NOMO-1 treated with DMSO at 0.1 percent for 48 hours (cell line): ENCODE measurements at regions not wholly inside any gene's neighbourhood (a gene's known extent, or its start where the extent isn't known, plus 50 kb on each side); places are given as distances from the start of the nearest gene placed in this dataset.

Experiments used
- DNase-seq: peaks from one replicate; lab custom pipeline; 2025; ENCODE audit not compliant: unreplicated experiment; lab: John Stamatoyannopoulos, UW

DNA sequence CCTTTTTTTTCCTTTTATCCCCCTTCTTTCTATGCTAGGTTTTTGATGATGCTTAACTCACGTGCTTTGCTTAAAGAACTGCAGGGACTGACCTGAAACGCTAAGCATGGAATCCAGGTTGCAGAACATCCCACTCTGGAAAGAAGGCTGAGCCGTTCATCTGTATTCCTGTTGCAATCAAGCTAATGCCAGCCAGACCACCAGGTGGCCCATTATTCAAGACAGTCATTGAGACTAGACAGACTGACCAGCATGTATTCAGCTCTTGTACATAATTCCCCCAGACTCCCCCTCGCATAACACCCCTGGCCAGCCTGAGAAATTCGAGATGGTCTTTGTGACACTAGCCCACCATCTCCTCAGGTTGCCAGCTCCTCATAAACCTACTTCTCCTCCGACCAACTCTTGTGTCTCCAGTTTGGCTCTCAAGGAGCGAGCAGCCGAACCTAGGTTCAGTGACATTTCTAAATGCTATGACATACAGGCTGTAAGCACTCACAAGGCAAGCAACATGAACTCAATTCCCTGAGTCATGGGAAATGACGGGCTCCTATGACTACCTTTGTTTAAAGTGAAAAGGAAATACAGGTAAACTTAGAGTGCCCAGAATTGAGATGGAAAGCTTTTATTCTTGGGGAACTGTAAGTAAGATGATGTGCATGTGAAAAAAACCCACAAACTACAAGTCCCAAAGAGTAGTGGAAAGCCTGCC lies 309.3 kb upstream of the CDYL start:
- no peak for DNase-seq

DNA sequence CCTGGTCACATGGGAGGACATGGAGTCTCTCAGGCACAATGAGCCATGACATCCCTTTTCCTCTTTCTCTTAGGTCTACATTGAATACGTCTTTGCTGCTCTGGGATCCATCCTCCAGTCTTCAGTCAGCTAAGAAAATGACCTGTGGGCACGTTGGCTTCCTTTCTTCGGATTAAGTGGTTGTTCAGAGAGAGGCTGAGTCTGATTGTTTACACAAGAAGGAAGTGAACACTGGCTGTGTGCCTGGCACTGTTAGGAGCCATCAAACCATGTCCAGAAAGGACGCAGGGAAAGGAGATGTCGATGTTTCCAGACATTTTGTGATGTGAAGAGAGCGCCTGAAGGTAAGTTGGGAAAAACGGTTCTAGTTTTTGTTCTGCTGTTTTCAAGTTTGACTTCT lies 309.9 kb upstream of the CDYL start:
- no peak for DNase-seq

DNA sequence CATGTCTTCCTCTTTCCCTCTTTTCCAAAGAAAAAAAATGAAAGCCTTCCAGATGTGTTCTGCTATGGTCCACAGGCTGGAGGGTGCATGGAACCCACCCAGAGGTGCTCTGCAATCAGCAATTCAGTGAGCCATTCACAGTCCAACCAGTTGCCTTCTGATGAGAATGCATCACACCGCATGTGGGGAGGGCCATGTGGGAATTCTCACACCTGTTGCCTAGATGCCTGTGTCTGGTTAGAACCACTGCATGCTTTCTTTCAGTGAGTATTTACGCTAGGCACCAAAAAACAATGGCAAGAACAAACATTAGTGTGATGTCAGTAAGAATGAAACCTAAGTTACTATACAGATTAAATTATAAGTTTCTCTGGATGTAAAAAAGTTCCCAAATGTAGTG lies 311.6 kb upstream of the CDYL start:
- no peak for DNase-seq

DNA sequence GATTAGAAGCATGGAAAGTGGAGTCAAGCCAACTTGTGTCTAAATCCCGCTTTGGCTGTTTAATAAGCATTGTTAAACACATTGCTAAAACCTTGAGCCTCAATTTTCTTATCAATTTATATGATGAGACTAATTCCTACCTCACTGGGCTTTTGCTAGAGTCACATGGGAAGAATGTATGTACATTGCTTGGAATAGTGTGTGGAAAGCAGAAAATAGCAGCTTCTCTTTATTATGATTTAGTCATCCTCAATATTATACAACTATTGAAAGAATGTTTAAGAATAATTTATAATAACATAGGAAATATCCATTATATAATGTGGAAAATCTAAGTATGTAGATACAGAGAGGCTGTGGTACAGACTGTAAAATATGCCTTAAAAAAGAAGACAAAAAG lies 313.0 kb upstream of the CDYL start:
- no peak for DNase-seq

DNA sequence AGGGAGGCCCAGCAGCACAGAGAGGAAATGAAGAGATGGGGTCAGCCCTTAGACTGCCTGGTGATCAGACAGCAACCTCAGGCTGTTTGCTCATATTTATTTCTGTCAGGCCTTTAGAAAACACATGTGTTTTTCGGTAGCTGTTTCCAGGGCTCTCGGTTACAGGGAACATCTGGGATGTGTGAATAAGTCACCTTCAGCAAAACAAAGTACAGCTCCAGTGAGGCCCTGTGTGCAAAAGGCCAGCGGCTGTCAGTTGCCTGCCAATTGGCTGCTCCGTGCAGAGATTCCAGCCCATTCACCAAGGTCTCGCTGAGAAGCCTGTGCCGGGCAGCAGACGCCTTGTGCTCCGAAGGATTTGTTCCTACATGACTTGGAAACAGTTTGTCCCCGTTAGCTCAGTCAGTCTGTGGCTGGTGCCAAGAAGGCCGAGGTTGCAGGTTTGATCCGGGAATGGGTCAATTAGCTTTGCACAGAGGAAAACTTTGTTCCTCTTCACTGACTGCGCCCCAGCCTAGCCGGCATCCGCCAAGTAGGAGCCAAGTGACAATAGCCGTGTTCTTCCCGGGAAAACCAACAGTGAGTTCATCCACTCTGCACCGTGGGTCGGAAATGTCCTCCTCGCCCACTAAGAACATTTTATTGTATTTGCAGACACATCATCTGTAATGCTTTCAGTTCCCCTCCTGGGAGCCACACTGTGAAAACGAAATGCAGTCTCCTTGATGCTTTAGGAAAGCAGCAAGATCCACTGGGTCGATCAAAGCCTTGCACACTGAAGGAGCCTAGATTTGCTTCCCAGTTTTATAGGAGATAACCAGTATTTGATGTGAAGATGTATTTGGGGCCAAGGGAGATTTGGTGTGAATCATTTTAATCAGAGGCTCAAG lies 315.4 kb upstream of the CDYL start:
- no peak for DNase-seq

DNA sequence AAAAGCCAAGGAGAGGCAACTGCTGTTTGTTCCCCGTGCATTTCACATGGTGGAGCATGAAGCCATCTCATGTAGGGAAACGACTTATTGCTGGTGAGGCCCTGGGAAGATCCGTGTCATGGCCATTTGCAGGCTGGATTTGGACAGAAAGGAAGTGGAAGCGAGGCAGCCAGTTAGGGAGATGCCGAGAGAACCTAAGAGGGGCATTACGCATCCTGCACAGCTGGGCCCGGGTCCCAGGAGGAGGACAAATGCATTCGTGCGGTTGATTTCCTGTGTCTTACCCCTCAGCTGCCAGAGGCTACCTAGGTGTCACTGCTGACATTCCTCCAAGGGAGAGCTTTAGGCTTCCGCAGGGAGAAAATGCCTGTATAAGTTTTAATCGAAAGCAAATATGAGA lies 316.2 kb upstream of the CDYL start:
- no peak for DNase-seq

DNA sequence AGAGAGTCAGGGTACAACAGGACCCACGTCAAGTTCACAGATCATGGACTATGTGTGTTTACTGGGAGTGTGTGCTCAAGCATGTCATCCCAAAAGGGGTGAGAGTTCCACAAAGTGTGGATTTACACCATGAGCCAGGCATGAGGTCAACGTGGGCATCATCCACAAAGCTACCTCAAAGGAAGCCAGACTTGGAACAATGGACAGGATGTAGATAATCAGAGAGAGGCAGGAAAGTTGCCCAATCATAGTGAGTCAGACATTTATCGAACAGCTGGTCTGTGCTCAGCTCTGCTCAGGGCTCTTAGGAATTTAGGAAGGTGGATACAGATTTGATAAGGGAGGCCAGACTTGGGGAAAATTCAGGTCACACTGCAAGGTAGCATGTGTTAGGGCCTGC lies 317.2 kb upstream of the CDYL start:
- peak; percentile 36 for DNase-seq

DNA sequence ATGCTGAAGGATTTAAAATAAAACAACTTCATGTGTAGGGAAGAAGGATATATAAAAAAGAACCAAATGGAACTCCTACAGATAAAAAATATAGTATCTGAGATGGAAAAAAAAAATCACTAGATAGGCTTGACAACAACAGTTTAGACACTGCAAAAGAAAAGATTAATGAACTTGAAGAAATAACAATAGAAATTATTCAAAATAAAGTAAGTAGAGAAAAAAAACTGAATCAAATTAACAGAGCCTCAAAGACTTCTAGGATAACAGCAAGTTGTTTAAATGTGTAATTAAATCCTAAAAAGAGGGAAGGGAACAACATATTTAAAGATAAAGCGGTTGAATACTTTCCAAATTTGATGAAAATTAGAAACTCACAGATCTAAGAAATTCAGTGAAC lies 316.3 kb upstream of the ECI2 start:
- no peak for DNase-seq

DNA sequence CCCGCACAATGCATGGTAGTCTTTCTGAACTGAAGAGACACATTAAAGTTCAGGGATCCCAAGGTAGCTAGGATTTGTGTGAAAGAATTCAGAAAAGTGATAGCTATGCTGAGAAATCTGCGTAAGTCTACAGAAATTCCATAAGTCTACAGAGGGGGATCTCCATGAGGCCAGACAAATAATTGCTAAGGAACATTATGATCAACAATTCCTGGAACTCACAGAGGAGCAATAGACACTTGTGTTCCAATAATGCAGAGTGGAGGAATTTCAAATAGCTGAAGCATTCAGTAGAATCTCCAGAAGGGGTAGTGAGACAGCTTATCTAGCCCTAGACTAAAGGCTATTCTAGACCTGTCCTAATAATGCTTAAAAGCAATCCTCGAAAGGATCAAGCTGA lies 315.7 kb upstream of the ECI2 start:
- DNase-seq: no peak

DNA sequence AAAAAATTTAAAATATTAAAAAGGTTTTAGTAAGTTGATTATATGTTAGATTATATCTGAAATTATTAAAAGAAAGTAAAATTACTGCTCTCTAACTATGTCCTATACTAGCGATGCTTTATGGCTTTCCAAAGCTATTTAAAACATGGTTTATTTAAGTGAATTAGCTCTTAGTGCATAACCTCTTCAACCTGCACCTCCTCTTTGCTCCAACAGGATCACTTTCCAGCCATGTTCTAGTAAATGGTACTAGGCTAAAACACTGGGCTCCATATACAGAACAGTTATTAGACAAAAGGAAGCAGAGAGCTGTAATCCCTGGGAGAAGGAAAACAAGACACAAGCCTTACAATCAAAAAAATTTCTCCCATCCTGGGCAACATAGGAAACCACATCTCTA lies 314.9 kb upstream of the ECI2 start:
- no peak for DNase-seq

DNA sequence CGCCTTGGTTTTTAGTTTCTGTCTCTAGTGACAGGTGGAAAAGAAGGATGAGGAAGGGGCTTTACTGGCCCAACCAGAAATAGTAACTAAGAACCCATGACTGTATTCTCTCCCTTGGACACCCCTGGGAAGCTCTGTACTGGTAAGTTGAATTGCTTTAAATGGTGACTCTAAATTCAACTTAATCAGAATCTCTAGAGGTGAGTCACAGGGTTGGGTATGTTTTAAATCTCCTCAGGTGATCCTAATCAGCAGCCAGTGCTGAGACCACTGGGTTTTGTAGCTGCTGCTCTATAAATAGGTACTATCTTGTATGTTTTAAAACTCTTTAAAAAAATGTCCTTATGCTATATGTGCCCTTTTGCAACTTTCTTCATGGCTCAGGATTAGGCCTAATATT lies 314.0 kb upstream of the ECI2 start:
- DNase-seq: no peak

DNA sequence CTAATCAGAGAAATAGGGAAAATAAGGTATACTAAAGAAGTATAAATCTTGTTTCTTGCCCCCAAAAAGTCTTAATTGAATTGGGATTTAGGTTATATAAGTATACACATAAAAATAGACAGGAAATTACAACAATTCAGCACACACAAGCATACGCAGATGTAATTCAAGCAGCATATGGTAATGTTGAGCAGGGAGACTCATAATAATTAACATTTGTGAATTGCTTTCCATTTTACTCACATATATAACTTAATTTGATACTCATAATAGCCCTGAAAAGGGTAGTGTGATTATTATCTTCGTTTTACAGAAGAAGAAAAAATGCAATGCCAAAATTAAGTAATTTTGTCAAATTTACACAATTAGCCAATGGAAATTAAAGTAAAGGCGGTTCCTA lies 313.5 kb upstream of the ECI2 start:
- no peak for DNase-seq

DNA sequence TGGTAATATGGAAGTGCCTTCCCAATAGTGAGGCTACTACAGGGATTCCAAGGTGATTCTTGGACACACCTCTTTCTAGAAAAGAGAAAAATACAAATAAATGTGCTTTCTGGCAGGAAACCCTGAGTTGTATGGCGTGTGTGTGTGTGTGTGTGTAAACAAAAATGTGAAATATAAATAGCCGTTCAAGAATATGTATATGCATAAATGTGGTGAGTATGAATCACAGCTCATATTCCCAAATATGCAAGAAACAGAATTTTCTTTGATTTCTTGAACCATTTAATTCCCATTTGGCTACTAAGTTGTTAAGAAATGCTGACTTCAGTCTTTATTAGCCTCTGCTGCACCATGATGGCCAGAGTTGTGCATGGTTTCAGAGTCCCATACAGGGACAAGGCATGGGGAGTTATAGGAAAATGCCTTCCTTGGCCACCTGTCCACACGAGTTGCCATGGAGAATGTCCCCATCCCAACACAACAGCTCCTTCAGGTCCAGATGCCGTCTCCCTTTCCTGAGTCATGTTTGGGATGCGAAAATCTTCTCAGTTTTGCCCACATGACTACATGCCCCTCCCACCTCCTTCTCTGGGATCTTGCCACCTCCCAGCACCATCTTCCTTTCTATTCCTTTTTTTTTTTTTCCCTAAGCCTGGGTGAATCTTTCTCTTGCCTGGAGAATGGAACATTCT lies 312.4 kb upstream of the ECI2 start:
- no peak for DNase-seq

DNA sequence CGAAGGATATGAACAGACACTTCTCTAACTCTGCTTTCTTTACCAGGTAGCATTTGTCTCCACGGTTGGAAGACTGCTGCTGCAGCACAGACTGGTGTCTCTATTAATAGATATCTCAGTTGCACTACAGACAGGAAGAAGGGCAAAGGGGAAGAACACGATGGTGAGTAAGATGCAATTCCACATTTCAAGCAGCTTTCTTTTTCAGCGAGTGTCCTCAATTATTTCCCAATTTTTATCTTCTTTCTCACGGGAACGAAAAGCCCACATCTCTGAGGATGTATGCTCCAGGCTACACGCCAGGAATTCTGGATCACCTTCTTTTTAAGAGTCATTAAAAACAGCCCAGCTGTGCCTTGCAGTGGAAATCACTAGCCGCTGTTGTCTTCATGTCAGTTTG lies 311.6 kb upstream of the ECI2 start:
- peak; percentile 58 for DNase-seq

DNA sequence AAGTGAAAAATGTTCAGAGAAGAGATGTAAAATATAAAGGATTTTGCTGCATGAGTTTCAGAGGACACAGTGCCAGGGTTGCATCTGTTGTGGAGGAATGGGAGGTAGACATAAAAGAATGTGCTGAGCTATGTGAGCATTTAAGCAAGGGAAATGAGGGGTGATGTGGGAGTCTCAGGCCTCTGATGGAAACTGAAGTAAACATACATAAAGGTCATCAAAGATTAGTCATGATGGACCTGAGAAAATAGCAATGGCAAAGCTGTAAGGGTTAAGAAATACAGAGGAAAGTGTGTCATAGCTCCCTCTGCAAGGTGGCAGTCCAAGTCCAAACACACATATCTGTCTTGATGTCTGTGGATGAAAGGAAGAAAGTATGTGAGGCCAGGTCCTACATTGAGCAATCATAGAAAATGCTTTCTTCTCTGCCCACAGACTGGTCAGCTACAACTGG lies 306.6 kb upstream of the ECI2 start:
- DNase-seq: no peak

DNA sequence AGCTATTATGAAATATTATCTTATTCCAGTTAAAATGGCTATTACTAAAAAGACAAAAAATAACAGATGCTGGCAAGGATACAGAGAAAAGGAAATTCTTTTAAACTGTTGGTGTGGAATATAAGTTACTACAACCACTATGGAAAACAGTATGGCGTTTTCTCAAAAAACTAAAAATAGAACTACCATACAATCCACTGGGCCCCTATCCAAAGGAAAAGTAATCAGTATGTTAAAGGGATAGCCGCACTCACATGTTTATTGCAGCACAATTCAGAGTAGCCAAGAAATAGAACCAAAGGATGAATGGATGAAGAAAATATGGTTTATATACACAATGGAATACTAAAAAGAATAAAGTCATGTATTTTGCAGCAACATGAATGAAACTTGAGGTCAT lies 303.8 kb upstream of the ECI2 start:
- DNase-seq: no peak

DNA sequence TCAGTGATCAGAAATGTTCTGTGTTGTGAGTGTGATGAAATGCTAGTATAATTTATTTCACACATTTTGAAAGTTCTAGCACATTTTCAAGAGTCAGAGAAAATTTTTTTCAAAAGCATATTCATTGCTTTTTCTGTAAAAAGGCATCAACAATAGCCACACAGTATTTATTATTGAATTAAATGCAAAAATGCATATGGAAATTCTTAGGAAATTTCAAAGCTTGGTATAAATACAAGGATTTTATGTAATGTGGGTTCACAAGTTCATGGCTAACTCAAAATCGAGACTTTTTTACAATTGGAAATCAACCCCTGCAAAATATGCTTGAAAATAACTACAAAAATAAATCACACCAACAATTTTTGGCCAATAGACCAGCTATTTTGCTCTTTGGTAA lies 302.0 kb upstream of the ECI2 start:
- no peak for DNase-seq

DNA sequence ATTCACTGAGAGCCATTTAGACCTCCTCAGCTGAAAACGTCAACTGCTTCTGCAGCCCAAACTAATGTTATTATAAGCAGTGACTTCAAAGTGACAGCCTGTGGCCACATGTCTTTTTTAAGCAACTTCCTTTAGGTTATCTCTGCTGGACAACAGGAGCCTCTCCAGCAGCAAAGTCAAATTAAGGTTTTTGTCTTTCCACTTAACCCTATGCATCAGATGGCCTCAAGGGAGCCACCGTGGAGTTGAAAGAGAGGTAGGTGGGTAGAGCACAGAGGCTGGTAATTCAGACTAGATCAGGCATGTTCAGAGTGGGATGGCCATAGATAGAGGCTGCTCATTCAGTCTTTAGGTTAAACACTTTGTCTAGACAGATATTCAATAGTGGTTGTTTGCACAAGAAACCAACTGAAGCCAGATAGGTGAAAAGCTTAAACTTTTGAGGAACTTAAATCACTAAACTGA lies 300.6 kb upstream of the ECI2 start:
- peak; percentile 40 for DNase-seq

DNA sequence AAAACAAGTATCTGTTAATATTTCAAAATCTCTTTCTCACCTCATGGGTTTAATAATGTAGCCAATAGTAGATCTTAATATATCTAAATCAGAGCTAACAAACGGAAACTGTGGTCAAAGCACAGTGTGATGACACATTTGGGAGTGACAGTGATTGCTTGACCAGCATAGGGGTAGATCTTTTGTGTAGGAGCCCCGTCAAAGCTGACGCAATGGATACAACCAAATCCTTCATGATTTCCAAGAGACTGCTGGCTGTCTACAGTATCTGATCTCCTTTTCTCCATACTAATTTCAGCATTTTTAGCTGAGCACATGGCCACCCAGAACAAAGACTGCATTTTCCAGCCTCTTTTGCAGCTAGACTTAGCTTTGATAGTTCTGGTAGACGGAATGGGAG lies 299.3 kb upstream of the ECI2 start:
- no peak for DNase-seq

DNA sequence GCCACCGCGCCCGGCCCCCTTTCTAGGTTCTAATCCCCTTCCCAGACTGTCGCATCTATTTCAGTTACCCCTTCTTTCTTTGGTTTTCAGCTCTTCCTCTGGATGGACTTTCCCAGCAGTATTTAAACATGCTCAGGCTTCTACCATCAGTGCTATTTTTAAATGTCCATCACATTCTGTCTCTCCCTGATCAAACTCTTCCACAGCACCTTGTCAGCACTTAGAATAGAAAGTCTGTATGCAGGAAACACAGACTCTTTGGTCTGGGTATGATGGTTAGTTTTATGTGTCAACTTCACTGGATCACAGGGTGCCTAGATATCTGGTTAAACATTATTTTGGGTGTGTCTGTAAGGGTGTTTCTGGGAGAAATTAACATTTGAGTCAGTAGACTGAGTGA lies 297.8 kb upstream of the ECI2 start:
- DNase-seq: no peak

DNA sequence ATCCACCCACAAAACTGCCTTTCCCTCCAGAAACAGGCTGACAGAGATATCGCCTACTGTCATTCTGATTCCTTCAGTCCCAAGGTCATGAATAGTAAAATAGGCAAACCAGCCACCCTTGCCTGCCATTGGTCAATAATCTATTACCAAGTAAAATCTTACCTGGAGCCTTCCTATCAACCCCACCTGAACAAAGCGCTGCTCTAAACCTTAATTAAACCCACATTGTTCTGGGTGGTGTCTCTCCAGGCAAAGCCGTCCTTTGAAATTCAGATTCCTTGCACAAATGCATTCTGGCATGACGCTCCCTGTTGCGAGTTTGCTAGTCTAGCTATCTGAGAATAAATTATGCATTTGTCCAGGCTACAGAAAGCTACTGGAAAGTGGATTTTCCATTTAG lies 291.6 kb upstream of the ECI2 start:
- no peak for DNase-seq

DNA sequence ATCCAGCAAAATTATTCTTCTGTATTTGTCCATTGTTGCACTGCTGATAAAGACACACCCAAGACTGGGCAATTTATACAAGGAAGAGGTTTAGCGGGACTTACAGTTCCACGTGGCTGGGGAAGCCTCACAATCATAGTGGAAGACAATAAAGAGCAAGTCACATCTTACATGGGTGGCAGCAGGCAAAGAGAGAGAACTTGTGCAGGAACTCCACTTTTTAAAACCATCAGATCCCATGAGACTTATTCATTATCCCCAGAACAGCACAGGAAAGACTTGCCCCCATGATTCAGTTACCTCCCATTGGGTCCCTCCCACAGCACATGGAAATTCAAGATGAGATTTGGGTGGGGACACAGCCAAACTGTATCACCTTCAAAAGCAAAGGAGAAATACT lies 286.5 kb upstream of the ECI2 start:
- DNase-seq: no peak
